ENCODE measurements at regions not wholly inside any gene's neighbourhood (a gene's known extent, or its start where the extent isn't known, plus 50 kb on each side); places are given as distances from the start of the nearest gene placed in this dataset.

- H3K4me3 ChIP-seq (ENCODE audit: low read depth in 1 of 3, low read length in 3 of 3): no peak overlapping the region
- 13% methylated on average over 8 of the region's 8 CpGs for WGBS
- TF ChIP-seq, protein P1, sequence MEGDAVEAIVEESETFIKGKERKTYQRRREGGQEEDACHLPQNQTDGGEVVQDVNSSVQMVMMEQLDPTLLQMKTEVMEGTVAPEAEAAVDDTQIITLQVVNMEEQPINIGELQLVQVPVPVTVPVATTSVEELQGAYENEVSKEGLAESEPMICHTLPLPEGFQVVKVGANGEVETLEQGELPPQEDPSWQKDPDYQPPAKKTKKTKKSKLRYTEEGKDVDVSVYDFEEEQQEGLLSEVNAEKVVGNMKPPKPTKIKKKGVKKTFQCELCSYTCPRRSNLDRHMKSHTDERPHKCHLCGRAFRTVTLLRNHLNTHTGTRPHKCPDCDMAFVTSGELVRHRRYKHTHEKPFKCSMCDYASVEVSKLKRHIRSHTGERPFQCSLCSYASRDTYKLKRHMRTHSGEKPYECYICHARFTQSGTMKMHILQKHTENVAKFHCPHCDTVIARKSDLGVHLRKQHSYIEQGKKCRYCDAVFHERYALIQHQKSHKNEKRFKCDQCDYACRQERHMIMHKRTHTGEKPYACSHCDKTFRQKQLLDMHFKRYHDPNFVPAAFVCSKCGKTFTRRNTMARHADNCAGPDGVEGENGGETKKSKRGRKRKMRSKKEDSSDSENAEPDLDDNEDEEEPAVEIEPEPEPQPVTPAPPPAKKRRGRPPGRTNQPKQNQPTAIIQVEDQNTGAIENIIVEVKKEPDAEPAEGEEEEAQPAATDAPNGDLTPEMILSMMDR (IDR thresholded peaks at IDR 0.05; ENCODE audit: low read depth, low read length, missing input control): peak; percentile 83
- TF ChIP-seq YY1 (IDR thresholded peaks at IDR 0.05): no peak
- TF ChIP-seq ATF3 (IDR thresholded peaks at IDR 0.05): no peak
- TF ChIP-seq HNF4A (conservative IDR thresholded peaks at IDR 0.05): no peak
- TF ChIP-seq TAF1 (conservative IDR thresholded peaks at IDR 0.05): no peak
- TF ChIP-seq RAD21 (IDR thresholded peaks at IDR 0.05): peak; percentile 92 to 93
- TF ChIP-seq FOXA2 (IDR thresholded peaks at IDR 0.05): no peak
- no peak for TF ChIP-seq GABPA (IDR thresholded peaks at IDR 0.05 in 1 of 2, conservative IDR thresholded peaks at IDR 0.05 in 1 of 2)
- H3K36me3 ChIP-seq (ENCODE audit: control insufficient read depth in 4 of 4, insufficient read depth in 3 of 4, low read depth in 1 of 4, low read length in 3 of 4): no peaks in the 10 kb centered on the region
- no peak for DNase-seq (ENCODE audit: low spot score)
- no peaks in the 10 kb centered on the region for H3K4me1 ChIP-seq (ENCODE audit: control insufficient read depth in 4 of 4, insufficient read depth in 4 of 4, low read length in 3 of 4)
- no peak overlapping the region for H3K27ac ChIP-seq (ENCODE audit: low read depth in 1 of 2, low read length in 2 of 2)
- H3K9me3 ChIP-seq (ENCODE audit: control insufficient read depth in 4 of 4, low read length in 3 of 4): no peaks in the 10 kb centered on the region
- H3K9ac ChIP-seq (ENCODE audit: low read depth in 1 of 2, low read length in 2 of 2): no peak overlapping the region
- peaks cover 0 to 6% (median 0%) of the 10 kb centered on the region in 4 donors for H3K27me3 ChIP-seq (ENCODE audit: control insufficient read depth in 4 of 4, insufficient read depth in 4 of 4, low read length in 3 of 4)
These were observed 55.8 kb upstream of the CDCA7L start for GRCh38 chr7:22001345-22002004.

- 83% methylated on average over 6 of the region's 6 CpGs for WGBS
- DNase-seq (ENCODE audit: low spot score): no peak
These were observed 54.2 kb upstream of the CDCA7L start for GRCh38 chr7:21999896-22000295.

More at GRCh38 chr7:21999896-22000295, 54.2 kb upstream of the CDCA7L start:
- Histone ChIP-seq H3K36me3 (ENCODE audit: control insufficient read depth in 4 of 4, insufficient read depth in 3 of 4, low read depth in 1 of 4, low read length in 3 of 4) (no peaks in the 10 kb centered on the region), H3K27ac (ENCODE audit: low read depth in 1 of 2, low read length in 2 of 2) (no peak overlapping the region), H3K4me3 (ENCODE audit: low read depth in 1 of 3, low read length in 3 of 3) (no peak overlapping the region), H3K4me1 (ENCODE audit: control insufficient read depth in 4 of 4, insufficient read depth in 4 of 4, low read length in 3 of 4) (no peaks in the 10 kb centered on the region), H3K9ac (ENCODE audit: low read depth in 1 of 2, low read length in 2 of 2) (no peak overlapping the region), H3K27me3 (ENCODE audit: control insufficient read depth in 4 of 4, insufficient read depth in 4 of 4, low read length in 3 of 4) (no peaks in the 10 kb centered on the region), H3K9me3 (ENCODE audit: control insufficient read depth in 4 of 4, low read length in 3 of 4) (no peaks in the 10 kb centered on the region)
- TF ChIP-seq JUND (IDR thresholded peaks at IDR 0.05) (no peak), FOXA2 (IDR thresholded peaks at IDR 0.05) (no peak), EGR1 (IDR thresholded peaks at IDR 0.05; ENCODE audit: low read depth in 2 of 2) (no peak), FOXA1 (IDR thresholded peaks at IDR 0.05) (no peak), MAX (IDR thresholded peaks at IDR 0.05) (no peak), TAF1 (conservative IDR thresholded peaks at IDR 0.05) (no peak), ATF3 (IDR thresholded peaks at IDR 0.05) (no peak), SP1 (IDR thresholded peaks at IDR 0.05) (no peak), RXRA (IDR thresholded peaks at IDR 0.05) (no peak), HNF4G (IDR thresholded peaks at IDR 0.05) (no peak), YY1 (IDR thresholded peaks at IDR 0.05) (no peak), ZBTB33 (IDR thresholded peaks at IDR 0.05) (no peak)
- TF ChIP-seq, protein P1 (IDR thresholded peaks at IDR 0.05; ENCODE audit: low read depth, low read length, missing input control): no peak
- TF ChIP-seq, protein P2, sequence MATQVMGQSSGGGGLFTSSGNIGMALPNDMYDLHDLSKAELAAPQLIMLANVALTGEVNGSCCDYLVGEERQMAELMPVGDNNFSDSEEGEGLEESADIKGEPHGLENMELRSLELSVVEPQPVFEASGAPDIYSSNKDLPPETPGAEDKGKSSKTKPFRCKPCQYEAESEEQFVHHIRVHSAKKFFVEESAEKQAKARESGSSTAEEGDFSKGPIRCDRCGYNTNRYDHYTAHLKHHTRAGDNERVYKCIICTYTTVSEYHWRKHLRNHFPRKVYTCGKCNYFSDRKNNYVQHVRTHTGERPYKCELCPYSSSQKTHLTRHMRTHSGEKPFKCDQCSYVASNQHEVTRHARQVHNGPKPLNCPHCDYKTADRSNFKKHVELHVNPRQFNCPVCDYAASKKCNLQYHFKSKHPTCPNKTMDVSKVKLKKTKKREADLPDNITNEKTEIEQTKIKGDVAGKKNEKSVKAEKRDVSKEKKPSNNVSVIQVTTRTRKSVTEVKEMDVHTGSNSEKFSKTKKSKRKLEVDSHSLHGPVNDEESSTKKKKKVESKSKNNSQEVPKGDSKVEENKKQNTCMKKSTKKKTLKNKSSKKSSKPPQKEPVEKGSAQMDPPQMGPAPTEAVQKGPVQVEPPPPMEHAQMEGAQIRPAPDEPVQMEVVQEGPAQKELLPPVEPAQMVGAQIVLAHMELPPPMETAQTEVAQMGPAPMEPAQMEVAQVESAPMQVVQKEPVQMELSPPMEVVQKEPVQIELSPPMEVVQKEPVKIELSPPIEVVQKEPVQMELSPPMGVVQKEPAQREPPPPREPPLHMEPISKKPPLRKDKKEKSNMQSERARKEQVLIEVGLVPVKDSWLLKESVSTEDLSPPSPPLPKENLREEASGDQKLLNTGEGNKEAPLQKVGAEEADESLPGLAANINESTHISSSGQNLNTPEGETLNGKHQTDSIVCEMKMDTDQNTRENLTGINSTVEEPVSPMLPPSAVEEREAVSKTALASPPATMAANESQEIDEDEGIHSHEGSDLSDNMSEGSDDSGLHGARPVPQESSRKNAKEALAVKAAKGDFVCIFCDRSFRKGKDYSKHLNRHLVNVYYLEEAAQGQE (IDR thresholded peaks at IDR 0.05): no peak

All from liver (tissue), 8 donors.